Lung (tissue), 11 donors: ENCODE measurements at regions not wholly inside any gene's neighbourhood (a gene's known extent, or its start where the extent isn't known, plus 50 kb on each side); places are given as distances from the start of the nearest gene placed in this dataset.
A peak's percentile ranks its signal among the peaks of the same experiment; 100 is the strongest.

Experiments
- ATAC-seq: fragments of 200-7000 bp; cut with Tn5 transposase; one replicate; pipeline ENCODE4 v1.9.1; 2020; ENCODE audit warnings: moderate number of reproducible peaks; ENCODE audit not compliant: insufficient read depth, low FRiP score
- DNase-seq, 3 donors: peaks; one replicate each; pipeline ENCODE4 v3.0.0-alpha.2; 2013 to 2017
- H3K27ac ChIP-seq, 2 donors: one replicate each; pipeline ENCODE4 v1.5.1; 2013; ENCODE audit warnings: mild to moderate bottlenecking in 2 of 2, moderate library complexity in 2 of 2, control low read depth in 1 of 2, inconsistent platforms in 1 of 2, low read depth in 1 of 2, low read length in 1 of 2
- H3K27me3 ChIP-seq, 3 donors: one replicate each; pipeline ENCODE4 v1.5.1; 2013; ENCODE audit warnings: low read length in 2 of 3; ENCODE audit not compliant: control insufficient read depth in 3 of 3, insufficient read depth in 3 of 3
- H3K36me3 ChIP-seq, 4 donors: one replicate each; pipeline ENCODE4 v1.5.1; 2013; ENCODE audit warnings: low read length in 4 of 4, mild to moderate bottlenecking in 1 of 4, moderate library complexity in 1 of 4; ENCODE audit not compliant: control insufficient read depth in 4 of 4, insufficient read depth in 4 of 4
- H3K4me1 ChIP-seq, 5 donors: one replicate each; pipeline ENCODE4 v1.5.1; 2013; ENCODE audit warnings: low read length in 5 of 5, mild to moderate bottlenecking in 2 of 5, moderate library complexity in 1 of 5; ENCODE audit not compliant: control insufficient read depth in 5 of 5, insufficient read depth in 5 of 5
- H3K4me3 ChIP-seq: one replicate; pipeline ENCODE4 v1.5.1; 2013; ENCODE audit warnings: mild to moderate bottlenecking, control low read depth, moderate library complexity
- H3K9ac ChIP-seq, 2 donors: one replicate each; pipeline ENCODE4 v1.5.1; 2013; ENCODE audit warnings: low read length in 2 of 2, control low read depth in 1 of 2; ENCODE audit not compliant: insufficient read depth in 1 of 2
- H3K9me3 ChIP-seq, 4 donors: one replicate each; pipeline ENCODE4 v1.5.1; 2013; ENCODE audit warnings: low read length in 3 of 4, mild to moderate bottlenecking in 1 of 4, moderate library complexity in 1 of 4; ENCODE audit not compliant: control insufficient read depth in 4 of 4, insufficient read depth in 3 of 4
- WGBS, 2 donors: extraction: QIAGEN DNeasy Blood & Tissue Kit; methylation state at CpG; one replicate each; pipeline ENCODE4 v1.1.7; 2013; 5-methylcytosine and 5-hydroxymethylcytosine counted together
- TF ChIP-seq, protein P1 (sequence below): IDR thresholded peaks from 2 replicates; pipeline ENCODE4 v1.5.1; 2012; ENCODE audit warnings: mild to moderate bottlenecking; ENCODE audit errors: control extremely low read depth, extremely low read depth
- donor health status: control.
- donor health status: control.
- donor health status: Bipolar disorder and iron deficiency.
- donor health status: healthy.
- donor health status: DM: yes; HTN: yes; CAD: no.

- H3K9ac ChIP-seq = no peak overlapping the region
- TF ChIP-seq, protein P1, sequence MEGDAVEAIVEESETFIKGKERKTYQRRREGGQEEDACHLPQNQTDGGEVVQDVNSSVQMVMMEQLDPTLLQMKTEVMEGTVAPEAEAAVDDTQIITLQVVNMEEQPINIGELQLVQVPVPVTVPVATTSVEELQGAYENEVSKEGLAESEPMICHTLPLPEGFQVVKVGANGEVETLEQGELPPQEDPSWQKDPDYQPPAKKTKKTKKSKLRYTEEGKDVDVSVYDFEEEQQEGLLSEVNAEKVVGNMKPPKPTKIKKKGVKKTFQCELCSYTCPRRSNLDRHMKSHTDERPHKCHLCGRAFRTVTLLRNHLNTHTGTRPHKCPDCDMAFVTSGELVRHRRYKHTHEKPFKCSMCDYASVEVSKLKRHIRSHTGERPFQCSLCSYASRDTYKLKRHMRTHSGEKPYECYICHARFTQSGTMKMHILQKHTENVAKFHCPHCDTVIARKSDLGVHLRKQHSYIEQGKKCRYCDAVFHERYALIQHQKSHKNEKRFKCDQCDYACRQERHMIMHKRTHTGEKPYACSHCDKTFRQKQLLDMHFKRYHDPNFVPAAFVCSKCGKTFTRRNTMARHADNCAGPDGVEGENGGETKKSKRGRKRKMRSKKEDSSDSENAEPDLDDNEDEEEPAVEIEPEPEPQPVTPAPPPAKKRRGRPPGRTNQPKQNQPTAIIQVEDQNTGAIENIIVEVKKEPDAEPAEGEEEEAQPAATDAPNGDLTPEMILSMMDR = no peak
- WGBS, 2 donors = 24 to 34% methylated on average over 5 of the region's 5 CpGs
Observed at GRCh38 chr7:81298951-81299666, 380.3 kb upstream of the SEMA3C start.

GRCh38 chr7:81297317-81297716, 378.5 kb upstream of the SEMA3C start:
- no peak overlapping the region for H3K27ac ChIP-seq
- WGBS, 2 donors = 44 to 89% methylated on average over 2 of the region's 2 CpGs
- DNase-seq (peak in 1 of 3 donors; percentile 6), ATAC-seq (no peak)
- H3K9ac ChIP-seq = no peak overlapping the region
- H3K4me1 ChIP-seq = peaks cover 0 to 3% (median 0%) of the 10 kb centered on the region in 5 donors
- no peaks in the 10 kb centered on the region for H3K36me3 ChIP-seq
- TF ChIP-seq, protein P1 = no peak
- no peaks in the 10 kb centered on the region for H3K27me3 ChIP-seq
- H3K9me3 ChIP-seq = no peaks in the 10 kb centered on the region
- no peak overlapping the region for H3K4me3 ChIP-seq

More at GRCh38 chr7:81298951-81299666, 380.3 kb upstream of the SEMA3C start:
- Histone ChIP-seq H3K4me1 (peaks cover 0 to 3% (median 0%) of the 10 kb centered on the region in 5 donors), H3K4me3 (no peak overlapping the region), H3K27me3 (no peaks in the 10 kb centered on the region), H3K9me3 (no peaks in the 10 kb centered on the region), H3K27ac (no peak overlapping the region), H3K36me3 (no peaks in the 10 kb centered on the region)
- ATAC-seq (peak; percentile 83), DNase-seq (peak in 2 of 3 donors; percentile 28 to 45)

- no peak for DNase-seq
- WGBS, 2 donors = 86 to 94% methylated on average over 2 of the region's 2 CpGs
- TF ChIP-seq, protein P1 = no peak
Observed at GRCh38 chr7:81296726-81297125, 377.9 kb upstream of the SEMA3C start.

More at GRCh38 chr7:81296726-81297125, 377.9 kb upstream of the SEMA3C start:
- peaks cover 0 to 3% (median 0%) of the 10 kb centered on the region in 5 donors for H3K4me1 ChIP-seq
- ATAC-seq = no peak
- no peaks in the 10 kb centered on the region for H3K36me3 ChIP-seq
- no peak overlapping the region for H3K9ac ChIP-seq
- no peaks in the 10 kb centered on the region for H3K27me3 ChIP-seq
- H3K27ac ChIP-seq = no peak overlapping the region
- no peaks in the 10 kb centered on the region for H3K9me3 ChIP-seq
- no peak overlapping the region for H3K4me3 ChIP-seq
